Right hindlimb (tissue), 1 donor: ENCODE measurements at regions not wholly inside any gene's neighbourhood (a gene's known extent, or its start where the extent isn't known, plus 50 kb on each side); places are given as distances from the start of the nearest gene placed in this dataset.

ENCODE experiments used
- DNase-seq: peaks from one replicate; pipeline ENCODE4 v3.0.0-alpha.2; 2018

DNA sequence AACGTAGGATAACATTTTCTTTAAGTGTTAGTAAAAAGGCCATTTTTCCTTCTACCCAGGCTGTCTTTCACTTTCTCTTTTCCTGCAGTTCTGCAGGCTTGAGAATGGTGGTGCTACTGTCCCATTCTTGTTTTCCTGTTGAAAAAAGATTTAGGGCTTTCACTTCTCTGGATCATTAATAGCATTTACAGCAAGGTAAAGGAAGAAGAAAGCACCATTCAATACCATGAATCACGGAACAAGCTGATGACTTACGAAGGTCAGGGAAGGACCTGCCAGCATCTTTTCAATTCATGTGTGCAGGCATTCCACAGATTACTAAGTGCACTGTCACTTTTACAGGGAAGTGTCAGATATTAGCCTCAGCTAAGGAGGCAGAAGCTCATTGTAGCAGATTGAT, 292.8 kb downstream of the YTHDC2 start:
- no peak for DNase-seq

DNA sequence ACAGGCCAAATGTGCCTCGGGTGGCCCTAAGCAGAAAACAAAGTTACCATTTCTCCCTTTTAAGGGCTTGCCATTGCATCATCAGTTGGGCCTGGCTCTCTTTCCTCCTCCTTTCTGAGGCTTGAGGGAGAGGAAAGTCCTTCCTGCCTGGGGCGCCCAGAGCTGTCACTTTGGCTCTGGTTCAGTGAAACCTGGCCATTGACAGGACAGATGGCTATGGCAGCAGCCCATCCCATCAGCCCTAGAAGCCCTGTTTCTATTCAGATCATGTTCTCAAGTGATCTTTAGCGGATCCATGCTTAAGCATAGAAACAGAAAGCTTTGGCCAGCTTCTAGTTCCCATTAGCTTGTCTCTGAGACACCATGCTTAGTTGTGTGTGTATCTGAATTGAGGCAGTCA, 293.4 kb downstream of the YTHDC2 start:
- peak; percentile 57 for DNase-seq

DNA sequence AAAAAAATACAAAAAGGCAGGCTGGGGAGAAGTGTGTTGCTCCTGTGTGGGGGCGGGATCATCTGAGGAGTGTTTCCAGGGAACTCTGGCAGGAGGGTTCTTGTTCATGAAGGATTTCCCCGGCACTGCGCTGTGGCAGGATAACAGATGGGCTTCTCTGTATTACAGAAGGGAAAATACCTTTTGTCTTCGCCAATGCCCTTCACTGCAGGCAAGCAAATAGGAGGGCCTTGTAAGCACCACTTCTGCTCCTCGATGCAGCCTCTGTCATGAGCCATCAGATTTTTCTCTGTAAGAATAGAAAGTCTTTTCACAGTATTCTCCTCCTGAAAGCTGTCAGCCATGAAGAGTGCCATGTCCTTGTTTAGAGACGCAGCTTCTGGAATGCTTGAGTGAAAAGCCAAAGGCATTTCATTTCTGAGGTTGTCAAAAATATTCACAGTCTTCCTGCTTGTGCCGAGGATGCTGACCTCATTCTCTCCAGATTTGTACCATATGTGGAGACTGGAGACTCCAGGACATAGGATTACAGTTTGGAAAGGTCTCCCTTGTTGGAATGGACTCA, 294.0 kb downstream of the YTHDC2 start:
- peak; percentile 76 for DNase-seq

DNA sequence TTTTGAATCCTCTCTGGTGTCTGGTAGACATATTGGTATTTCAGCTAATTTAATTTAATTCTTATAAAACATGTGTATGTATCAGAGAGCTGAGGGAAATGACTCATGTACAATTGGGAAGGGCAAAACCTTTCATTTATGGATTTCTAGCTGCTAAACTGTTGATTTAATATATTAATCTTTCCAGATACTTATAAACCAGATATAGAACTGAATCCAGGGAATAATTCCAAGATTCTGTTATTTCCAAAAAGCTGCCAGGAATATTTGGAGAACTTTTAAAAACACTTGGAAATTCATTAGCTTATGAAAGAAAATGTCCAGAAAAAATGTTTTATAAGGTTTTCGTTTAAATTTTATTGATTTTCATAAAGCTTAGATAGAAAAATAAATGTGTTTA, 295.5 kb downstream of the YTHDC2 start:
- DNase-seq = no peak

DNA sequence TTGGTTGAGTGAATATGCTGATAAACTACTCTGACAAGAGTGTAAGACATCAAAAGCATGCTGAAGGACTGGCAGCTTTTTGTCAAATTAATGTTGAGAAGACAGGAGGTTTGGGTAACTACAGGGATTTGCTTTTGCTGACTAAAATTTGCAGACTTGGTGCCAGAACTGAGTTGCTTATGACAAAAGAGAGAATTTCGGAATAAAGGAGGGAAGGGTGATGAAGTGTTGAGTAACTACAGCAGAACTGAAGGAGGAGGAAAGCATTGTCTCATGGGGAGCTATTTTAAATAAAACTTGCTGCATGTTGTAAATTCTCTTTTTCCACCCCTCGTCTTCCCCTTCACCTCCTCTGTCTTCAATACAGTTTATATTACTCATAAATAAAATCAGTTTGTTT, 296.1 kb downstream of the YTHDC2 start:
- DNase-seq = no peak

DNA sequence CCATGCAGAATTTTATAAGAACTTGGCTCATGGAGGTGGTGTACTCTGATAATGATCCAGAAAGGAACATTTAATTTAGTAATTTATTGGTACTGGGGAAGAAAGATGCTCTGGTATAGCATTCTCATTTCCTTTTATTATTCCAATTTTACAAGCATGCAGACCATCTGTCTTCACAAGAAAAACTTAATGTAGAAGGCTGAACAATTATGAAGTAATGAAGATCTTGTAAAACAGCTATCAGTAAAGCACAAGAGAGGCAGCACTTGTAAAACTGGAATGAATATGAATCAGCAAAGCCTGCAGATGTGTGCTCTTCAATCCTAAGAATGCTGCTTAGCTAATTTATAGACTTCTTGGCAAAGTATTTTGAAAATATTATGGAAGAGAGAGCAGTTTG, 300.0 kb downstream of the YTHDC2 start:
- DNase-seq = no peak

DNA sequence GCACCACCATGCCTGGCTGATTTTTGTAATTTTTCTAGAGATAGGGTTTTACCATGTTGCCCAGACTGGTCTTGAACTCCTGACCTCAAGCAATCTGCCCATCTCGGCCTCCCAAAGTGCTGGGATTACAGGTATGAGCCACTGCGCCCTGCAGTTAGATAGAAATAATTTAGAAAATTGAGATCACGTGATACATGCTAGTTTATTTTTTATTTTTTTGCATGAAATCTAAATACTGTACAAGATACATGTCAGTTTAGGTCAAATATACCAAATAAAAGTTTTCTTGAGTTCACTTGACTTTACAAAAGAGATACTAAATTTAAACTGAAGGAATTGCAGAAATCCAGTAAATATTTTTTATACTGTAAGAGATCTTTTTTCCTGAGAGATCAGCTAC, 304.2 kb downstream of the YTHDC2 start:
- DNase-seq = no peak

DNA sequence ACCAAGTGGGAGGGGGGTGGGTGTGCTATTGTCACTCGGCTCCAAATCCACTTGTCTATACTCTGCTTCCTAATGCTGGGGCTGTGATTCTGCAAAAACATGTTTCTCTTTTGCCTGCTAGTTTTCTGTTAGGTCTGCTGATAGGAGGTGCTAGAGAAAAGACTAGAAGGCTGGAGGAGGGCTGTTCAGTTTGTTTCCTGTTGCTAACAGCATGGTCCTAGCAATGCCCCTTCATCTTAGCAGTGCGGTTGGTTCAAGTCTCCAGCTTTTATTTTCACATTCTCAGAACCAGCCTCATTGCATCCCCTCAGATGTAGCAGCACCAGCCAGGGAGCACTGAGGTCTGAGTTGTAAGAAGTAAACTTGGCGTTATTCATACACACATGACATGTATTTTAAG, 310.2 kb downstream of the YTHDC2 start:
- DNase-seq = no peak

DNA sequence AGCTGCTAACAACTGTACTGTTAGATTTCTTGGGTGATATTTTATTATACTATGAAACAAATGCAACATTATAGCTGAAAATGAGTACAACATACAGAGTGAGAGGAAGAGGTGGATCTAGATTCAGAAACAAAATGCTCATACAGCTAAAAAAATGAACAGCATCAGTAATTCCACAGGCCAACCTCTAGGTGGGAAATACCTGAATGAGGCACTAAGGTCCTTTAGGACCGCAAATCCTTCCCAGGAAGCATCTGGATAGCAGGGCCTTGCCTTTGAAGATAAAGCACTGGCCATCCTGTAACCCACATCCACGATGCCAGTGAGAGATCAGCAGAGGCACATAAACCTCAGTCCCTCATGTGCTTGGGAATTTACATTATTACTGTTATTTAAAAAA, 310.8 kb downstream of the YTHDC2 start:
- no peak for DNase-seq

DNA sequence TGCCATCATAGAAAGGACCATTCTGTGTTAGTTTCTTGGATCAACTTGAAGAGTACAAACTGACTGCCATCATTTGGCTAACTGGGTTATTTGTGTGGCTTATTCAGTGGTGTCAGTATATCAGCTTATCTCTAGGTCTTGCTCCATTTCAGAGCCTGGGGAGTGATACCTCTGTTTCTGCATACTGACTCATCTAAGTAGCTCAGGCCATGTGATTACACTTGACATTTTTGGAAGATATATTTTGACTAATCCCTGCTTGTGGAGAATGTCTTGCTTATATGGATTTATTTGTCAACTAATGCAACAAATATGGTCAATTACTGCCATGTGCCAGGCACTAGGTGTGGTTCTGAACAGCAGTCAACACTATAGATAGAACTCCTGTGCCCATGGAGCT, 311.7 kb downstream of the YTHDC2 start:
- no peak for DNase-seq

DNA sequence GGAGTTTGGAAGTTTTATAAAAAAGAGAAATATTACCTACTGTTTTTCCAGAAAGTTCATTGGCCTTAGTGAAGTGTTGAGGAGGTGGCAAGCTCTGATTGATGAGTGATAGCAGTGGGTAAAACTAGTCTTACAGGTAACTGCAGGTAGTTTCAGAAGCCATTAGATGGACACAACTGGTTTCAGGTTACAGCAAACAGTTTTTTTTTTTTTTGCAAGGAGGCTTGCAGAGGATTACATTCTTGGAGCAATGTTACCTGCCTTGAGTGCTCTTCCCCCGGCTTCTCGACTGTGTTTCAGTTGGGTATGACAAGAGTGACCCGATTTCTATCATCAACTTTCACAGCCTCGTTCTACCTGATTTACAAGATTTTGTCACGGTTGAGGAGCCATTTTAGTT, 333.4 kb downstream of the YTHDC2 start:
- no peak for DNase-seq

DNA sequence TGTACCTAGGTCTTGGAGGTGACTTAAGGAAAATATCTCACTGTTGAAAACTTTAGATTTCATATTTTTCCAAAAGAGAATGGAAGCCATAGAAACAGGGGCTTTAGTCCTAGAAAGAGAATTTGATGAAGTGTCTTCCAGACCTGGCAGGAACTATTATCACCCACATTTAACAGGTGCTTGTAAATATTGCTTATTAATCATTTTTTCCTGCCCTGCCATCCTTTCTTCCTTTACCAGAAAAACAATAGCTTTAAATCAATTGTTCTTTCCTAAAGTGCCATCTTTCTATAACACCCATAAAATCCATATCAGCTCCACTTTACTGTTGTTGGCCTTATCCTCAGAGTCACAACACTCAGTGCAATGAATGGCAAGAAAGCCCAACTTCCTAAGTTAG, 350.9 kb downstream of the YTHDC2 start:
- DNase-seq = no peak

DNA sequence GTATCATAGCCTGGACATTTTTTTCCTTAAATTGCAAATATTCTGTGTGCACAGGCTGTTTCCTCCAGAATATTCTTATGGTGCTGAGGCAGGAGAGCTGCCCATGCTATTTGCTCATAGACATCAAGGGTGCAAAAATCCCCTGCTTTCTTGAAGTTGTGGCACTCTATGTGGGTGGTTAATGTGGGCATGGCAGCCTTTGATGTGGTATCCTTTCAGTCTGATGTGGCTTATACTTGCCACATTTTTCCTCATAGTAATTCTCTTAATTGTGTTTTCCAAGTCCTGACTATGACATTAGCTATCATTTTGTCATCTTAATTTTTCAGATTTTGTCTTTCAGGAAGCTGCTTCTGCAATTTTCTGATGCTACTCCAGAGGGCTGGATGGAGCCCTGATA, 353.3 kb downstream of the YTHDC2 start:
- DNase-seq = no peak

DNA sequence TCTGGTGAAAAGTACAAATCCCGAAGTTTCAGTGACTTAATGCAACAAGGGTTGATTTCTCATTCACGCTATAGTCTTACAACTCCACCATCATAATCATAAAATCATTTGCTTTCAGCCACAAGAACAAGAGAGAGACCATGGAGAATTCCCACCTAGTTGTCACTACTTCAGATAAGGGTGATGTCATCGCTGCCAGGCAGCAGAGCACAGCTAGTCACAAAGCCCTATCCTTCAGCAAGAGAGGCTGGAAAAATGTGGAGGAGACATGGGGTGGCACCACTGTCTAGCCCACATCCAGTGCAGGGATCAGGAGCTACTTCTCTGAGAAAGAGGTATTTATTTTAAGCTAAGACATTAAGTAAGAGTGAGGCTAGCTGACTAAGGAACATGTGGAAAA, 356.1 kb downstream of the YTHDC2 start:
- no peak for DNase-seq

DNA sequence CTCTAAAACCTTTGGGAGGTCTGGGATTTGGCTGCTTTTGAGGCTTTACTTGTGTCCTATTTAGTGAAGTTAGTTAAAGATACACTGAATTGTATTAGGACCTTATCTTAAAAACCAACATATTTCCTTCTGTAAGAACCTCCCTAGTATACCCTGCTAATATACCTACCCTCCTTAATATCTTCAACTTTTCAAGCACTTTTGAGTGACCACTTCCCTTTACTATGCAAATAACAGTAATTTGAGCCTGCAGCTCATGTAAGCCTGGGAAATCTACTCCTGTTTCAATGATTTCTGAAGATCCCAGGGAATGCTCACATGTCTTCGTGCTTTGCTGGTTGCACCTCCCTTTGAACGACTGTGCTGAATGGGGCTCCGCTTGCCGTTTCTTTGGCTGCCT, 358.5 kb downstream of the YTHDC2 start:
- DNase-seq = no peak

DNA sequence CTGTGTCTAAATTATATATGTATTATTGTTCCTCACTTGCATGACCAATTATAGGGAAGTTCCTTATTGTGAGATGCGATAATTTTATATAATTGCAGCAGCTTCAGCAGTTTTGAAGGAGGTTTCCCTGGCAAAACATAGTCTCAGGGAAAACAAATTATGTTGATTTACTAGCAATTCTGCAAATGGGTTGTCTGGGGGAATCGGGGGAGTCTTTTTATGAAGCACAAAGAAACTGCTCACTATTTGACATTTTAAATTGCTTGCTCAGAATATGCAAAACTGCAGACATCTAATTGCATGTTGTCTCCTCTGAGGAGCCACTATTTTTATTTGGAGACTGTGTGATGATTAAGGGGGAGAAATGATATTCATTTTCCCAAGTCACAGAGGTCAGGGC, 361.6 kb downstream of the YTHDC2 start:
- DNase-seq = no peak

DNA sequence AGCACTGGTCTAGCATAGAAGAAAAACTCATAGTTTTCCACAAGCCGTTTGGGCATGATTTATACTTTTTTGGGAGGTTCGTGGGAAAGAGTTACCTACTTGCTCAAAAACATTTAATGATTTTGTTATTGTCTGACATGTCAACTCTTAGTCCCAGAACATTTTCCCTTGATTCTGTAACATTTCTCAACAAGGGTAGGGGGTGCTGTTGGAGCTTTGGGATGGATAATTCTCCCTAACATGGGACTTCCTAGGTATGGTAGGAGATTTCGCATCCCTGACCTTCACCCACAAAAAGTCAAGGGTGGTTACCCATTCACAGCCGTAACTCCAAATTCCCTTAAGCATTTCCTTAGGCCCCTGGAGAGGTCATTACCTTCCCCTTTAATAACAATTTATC, 378.0 kb downstream of the YTHDC2 start:
- DNase-seq = no peak

DNA sequence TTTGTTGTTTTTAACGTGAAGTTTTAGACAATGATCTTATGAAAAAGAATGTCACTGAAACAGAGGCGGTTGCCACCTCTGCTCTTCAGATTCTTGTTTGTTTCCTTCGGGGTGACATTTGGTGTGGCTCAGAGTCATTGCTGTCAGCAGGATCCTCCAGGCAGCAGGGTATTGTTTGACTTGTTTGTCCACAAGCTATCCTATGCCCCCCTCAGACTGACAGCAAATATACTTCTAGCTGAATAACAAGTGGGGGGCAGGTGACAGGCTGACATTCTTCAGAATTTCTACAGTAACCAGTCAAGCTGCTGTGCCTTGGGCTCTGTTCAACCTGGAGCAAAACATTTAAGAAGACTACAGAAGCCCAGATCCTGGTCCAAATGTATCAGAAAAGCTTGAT, 383.3 kb downstream of the YTHDC2 start:
- no peak for DNase-seq

DNA sequence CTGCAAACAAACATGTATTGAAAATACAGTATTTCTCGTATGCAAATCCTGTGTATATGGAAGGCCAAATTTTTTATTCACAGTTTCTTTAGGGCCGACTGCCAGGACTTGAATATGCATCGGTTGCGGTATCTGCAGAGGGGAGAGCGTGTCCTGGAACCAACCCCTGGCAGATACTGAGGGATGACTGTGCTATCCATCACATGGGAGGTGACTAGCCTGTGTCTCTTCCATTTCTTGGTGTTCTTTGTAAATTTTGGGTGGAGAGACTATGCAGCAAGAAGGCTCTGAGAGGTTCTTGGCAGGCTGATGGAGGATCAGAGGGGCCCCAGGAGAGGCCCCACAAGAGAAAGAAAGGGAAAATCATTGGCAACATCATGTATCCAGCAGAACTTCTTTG, 384.3 kb downstream of the YTHDC2 start:
- peak; percentile 73 for DNase-seq

DNA sequence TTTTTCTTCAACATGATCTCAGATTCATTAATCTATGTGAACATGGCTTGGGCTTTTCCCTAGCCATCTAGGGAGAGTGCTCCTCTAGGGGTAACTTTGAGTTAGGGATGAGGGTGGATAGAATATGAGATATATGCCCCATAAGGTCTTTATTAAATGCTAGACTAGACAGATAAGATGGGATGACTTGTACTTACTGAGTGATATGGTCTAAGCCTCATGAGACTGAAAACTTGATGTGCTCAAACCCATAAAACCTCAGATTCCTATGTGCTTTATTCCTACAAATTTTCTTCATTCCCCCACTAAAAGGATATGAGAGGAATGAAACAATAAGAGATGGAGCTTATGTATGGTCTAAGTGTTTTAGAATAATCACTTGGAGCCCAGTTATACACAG, 386.6 kb downstream of the YTHDC2 start:
- DNase-seq = no peak

DNA sequence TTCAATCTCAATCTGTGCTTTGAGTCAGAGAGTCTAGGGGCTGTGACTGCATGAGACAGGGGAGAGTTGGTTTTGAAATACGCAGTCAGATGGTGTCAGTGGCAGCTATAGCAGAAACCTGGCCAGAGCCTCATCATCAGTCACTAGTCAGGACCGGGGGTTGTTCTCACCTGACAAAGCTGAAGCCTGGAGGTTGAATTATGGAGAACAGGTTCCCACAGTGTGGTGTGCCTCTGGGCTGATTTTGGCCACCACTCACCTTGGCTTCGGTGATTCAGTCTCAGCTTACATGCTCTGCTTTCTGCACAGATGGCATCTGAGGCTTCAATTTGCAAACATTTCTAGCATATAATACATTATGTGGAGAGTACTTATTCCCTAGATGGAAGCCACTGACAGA, 387.3 kb downstream of the YTHDC2 start:
- DNase-seq = no peak

DNA sequence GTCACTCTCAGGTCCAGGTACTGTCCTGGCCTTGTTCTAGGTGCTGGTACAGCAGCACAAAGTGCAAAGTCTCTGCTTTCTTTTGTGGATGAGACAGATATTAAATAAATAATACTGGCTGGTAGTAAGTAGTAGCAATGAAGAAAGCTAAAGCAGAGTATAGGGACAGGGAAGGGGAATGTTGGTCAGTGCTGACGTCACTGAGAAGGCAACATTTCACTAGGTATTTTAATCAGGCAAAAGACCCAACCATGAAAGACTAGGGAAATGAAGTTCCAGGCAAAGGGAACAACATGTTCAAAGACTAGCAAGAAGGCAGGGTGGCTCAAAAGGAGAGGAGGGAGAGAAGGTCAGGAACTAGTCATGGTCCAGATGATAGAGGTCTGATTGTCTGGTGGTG, 388.2 kb downstream of the YTHDC2 start:
- no peak for DNase-seq

DNA sequence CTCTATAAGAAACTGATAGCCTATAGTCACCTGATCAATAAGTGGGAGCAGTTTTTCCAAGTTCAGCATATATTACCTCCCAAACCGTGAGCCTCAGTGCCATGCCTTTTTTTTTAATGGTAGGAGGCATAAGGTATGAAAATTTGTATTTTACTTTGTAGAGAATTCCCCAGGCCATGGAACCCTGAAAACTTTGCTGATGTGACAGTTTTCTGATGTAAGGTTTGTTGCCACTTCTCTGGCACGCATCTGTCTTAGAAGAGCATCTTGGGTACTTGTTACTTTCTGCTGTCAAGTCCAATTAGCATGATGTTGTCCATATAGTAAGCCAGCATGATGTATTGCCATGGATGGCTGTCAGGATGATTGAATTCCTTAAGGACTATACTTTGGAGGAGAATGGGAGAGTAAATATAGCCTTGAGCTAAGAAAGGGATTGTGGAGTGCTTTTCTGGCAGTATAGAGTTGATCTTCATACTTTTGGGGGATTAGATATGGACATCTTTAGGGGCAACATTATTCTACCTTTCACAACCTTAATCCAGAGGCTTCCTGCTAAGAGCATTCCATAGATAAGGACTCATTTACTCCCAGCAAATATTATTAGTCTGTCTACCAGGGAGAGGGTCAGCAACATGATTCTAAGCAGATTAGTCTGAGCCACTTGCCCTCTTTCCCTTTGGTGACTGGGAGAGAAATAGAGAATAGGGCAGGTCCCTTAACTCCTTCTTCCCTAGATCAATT, 389.6 kb downstream of the YTHDC2 start:
- DNase-seq = no peak

DNA sequence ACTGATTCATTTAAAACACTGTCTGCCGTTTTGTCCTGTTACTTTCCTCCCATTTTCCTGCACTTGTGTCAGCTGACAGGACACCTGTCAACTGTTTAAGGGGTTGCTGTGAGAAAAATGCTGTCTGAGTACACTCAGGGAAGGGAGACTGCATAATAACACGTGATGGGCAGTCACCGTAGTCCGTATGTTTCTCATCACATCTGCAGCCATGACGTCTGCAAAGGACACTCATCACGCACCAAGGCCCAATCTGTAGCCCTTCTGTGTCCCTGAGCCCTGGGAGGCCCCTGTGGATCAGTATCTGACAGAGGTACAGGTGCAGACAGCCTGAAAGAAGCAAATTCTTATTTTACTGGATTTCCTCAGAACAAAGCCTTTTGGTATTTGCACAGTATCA, 396.3 kb downstream of the YTHDC2 start:
- DNase-seq = no peak

DNA sequence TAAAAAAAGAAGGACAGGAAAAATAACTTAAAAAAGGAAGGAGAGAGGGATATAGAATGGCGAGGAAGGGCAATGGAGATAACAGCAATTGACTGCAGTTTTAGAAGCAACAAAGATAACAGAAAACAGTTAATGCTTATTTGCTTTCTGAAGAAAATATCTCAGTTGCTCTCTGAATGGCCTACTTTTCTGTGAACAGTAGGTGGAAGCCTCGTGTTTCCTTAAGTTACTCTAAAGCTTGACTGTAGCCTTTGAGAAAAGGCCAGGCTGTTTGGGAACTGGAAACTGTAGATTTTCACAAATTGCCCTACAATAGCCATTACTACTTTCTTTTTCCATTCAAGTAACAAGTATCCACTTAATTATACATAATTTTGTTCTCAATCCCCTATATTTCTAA, 404.5 kb downstream of the YTHDC2 start:
- DNase-seq = no peak
